Coronary artery (tissue), 2 donors: ENCODE measurements at regions not wholly inside any gene's neighbourhood (a gene's known extent, or its start where the extent isn't known, plus 50 kb on each side); places are given as distances from the start of the nearest gene placed in this dataset.
"Not testable (repeated sequence)": the region's sequence is repeated elsewhere in the genome, so short reads cannot be mapped to it uniquely, and the experiment has no call there.

Experiments
- DNase-seq: peaks from one replicate; pipeline ENCODE4 v3.0.0-alpha.2; 2017; ENCODE audit warnings: low spot score
- H3K27ac ChIP-seq, 2 donors: fragments of 200-600 bp; sonication (generic); one replicate each; pipeline ENCODE4 v1.5.1; 2016 to 2019
- H3K4me3 ChIP-seq: fragments of 200-600 bp; sonication (generic); 2 replicates; pipeline ENCODE4 v1.5.1; 2016; ENCODE audit warnings: mild to moderate bottlenecking, moderate library complexity
- CTCF ChIP-seq: fragments of 200-600 bp; sonication (generic); IDR thresholded peaks from one replicate; pipeline ENCODE4 v1.5.1; 2019; ENCODE audit warnings: antibody characterized with exemption

- Histone ChIP-seq H3K27ac (no peak overlapping the region), H3K4me3 (no peak overlapping the region)
- no peak for TF ChIP-seq CTCF
- DNase-seq: no peak
These were observed 133.5 kb upstream of the CADM1 start for GRCh38 chr11:115637599-115638241.

GRCh38 chr11:115636753-115637527 lies 132.7 kb upstream of the CADM1 start:
- Histone ChIP-seq H3K27ac (no peak overlapping the region), H3K4me3 (no peak overlapping the region)
- DNase-seq: no peak
- no peak for TF ChIP-seq CTCF

GRCh38 chr11:115633977-115634376 lies 129.8 kb upstream of the CADM1 start:
- H3K4me3 ChIP-seq, DNase-seq: not testable (repeated sequence)

GRCh38 chr11:115632061-115632460 lies 127.8 kb upstream of the CADM1 start:
- no peak overlapping the region for H3K4me3 ChIP-seq
- no peak for TF ChIP-seq CTCF
- H3K27ac ChIP-seq: no peak overlapping the region
- DNase-seq: no peak

More at GRCh38 chr11:115633977-115634376, 129.8 kb upstream of the CADM1 start:
- not testable (repeated sequence) for H3K27ac ChIP-seq

GRCh38 chr11:115631609-115632008 lies 127.4 kb upstream of the CADM1 start:
- TF ChIP-seq CTCF: no peak
- DNase-seq: no peak
- Histone ChIP-seq H3K4me3 (no peak overlapping the region), H3K27ac (no peak overlapping the region)

- no peak for DNase-seq
- Histone ChIP-seq H3K4me3 (no peak overlapping the region), H3K27ac (no peak overlapping the region)
- TF ChIP-seq CTCF: no peak
These were observed 126.0 kb upstream of the CADM1 start for GRCh38 chr11:115630214-115630613.

GRCh38 chr11:115629456-115630015 lies 125.3 kb upstream of the CADM1 start:
- Histone ChIP-seq H3K4me3 (no peak overlapping the region), H3K27ac (no peak overlapping the region)
- DNase-seq: no peak
- no peak for TF ChIP-seq CTCF
